Caco-2 (cell line): ENCODE measurements at regions not wholly inside any gene's neighbourhood (a gene's known extent, or its start where the extent isn't known, plus 50 kb on each side); places are given as distances from the start of the nearest gene placed in this dataset.

Experiments used
- BruUV-seq: library from RNA; stranded (reverse); fragments of 400-500 nt; replicated peaks from 2 replicates; lab custom pipeline; 2021; lab: Mats Ljungman, UMichigan
- CTCF ChIA-PET: fragments of 300-600 bp; sonication (Branson Sonifier 250); formaldehyde crosslinking; loops from one replicate; lab custom pipeline; 2022; ENCODE audit warnings: antibody characterized with exemption; lab: Charles Lee
- POLR2A ChIA-PET: fragments of 300-600 bp; sonication (Branson Sonifier 250); formaldehyde crosslinking; loops from one replicate; lab custom pipeline; 2022; ENCODE audit warnings: antibody characterized with exemption; lab: Charles Lee
- DNase-seq, 2 experiments: peaks; one replicate each; pipeline versions ENCODE4 v3.0.0 to v3.0.0-alpha.2; 2020 to 2022
- H3K27me3 ChIP-seq: replicated peaks from 2 replicates; pipeline ENCODE4 v1.6.0; 2011; ENCODE audit warnings: low read length; ENCODE audit not compliant: control insufficient read depth, insufficient read depth
- H3K36me3 ChIP-seq: 2 replicates; pipeline ENCODE4 v1.5.1; 2011; ENCODE audit warnings: low read length; ENCODE audit not compliant: control insufficient read depth, insufficient read depth
- H3K4me1 ChIP-seq: fragments of 250-450 bp; sonication (Bioruptor Pico); 2 replicates; pipeline ENCODE4 v1.5.1; 2020; ENCODE audit warnings: mild to moderate bottlenecking
- H3K4me3 ChIP-seq: 2 replicates; pipeline ENCODE4 v1.5.1; 2011; ENCODE audit warnings: low read depth, mild to moderate bottlenecking, control low read depth, low read length
- H3K9me3 ChIP-seq: fragments of 250-450 bp; sonication (Bioruptor Pico); 2 replicates; pipeline ENCODE4 v1.5.1; 2020; ENCODE audit warnings: mild to moderate bottlenecking, moderate library complexity
- H3K27ac Mint-ChIP-seq: one replicate; pipeline ENCODE4 v1.8.0; 2022; ENCODE audit warnings: mixed read lengths; ENCODE audit not compliant: unreplicated experiment
- H3K27me3 Mint-ChIP-seq: one replicate; pipeline ENCODE4 v1.8.0; 2022; ENCODE audit warnings: mixed read lengths; ENCODE audit not compliant: insufficient read depth, unreplicated experiment
- H3K36me3 Mint-ChIP-seq: one replicate; pipeline ENCODE4 v1.8.0; 2022; ENCODE audit warnings: mild to moderate bottlenecking, mixed read lengths; ENCODE audit not compliant: insufficient read depth, unreplicated experiment
- H3K4me1 Mint-ChIP-seq: one replicate; pipeline ENCODE4 v1.8.0; 2022; ENCODE audit warnings: low read depth, mixed read lengths; ENCODE audit not compliant: unreplicated experiment
- H3K4me3 Mint-ChIP-seq: one replicate; pipeline ENCODE4 v1.8.0; 2022; ENCODE audit warnings: mild to moderate bottlenecking, moderate library complexity, mixed read lengths; ENCODE audit not compliant: unreplicated experiment
- H3K9me3 Mint-ChIP-seq: one replicate; pipeline ENCODE4 v1.8.0; 2022; ENCODE audit warnings: mixed read lengths; ENCODE audit not compliant: unreplicated experiment
- intact Hi-C: fragments of 100-400 bp; cut with micrococcal nuclease; formaldehyde crosslinking; loops from one replicate; pipeline ENCODE4 v1.10.0; 2022; ENCODE audit not compliant: unreplicated experiment
- TF ChIP-seq, protein P1 (sequence below), 2 experiments: fragments of 200-600 bp in 1 of 2; IDR thresholded peaks; 1 replicate in 1 of 2; 2 replicates in 1 of 2; pipeline versions ENCODE4 v1.5.1 to v1.8.0; 2011 to 2022; ENCODE audit warnings: antibody characterized with exemption in 1 of 2, control low read depth in 1 of 2, inconsistent platforms in 1 of 2, low read depth in 1 of 2, low read length in 1 of 2, mild to moderate bottlenecking in 1 of 2, moderate library complexity in 1 of 2; ENCODE audit not compliant: insufficient read depth in 1 of 2, severe bottlenecking in 1 of 2, unreplicated experiment in 1 of 2

DNA sequence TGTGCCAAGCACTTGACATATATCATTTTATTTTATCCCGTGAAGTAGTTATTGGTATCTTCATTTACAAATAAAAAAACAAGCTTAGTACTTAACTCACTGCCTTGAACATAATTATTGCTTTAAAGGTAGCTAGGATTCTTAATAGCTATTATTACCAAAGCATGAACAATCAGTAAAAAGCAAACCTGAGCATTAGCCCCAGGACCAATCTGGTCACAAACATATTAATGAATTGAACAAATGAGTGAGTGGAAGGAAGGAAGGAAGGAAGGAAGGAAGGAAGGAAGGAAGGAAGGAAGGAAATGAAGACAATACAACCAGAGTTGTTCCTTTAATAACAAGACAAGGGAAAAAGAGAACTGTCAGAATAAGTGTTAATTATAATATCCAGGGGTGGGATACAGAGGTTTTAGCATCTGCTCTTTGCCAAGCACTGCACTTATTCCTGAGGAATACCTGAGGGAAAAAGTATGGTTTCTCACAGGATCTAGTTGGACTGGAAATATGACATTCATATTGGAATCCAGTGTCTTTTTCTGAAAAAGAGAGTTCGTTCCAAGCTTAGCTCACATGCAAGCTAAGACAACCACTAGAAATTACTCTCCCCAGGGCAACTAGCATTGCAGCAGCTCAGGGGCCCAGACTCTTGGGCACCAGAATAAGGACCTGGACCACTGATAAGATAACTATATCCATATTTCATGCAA lies 172.9 kb upstream of the MGMT start:
- TF ChIP-seq, protein P1, sequence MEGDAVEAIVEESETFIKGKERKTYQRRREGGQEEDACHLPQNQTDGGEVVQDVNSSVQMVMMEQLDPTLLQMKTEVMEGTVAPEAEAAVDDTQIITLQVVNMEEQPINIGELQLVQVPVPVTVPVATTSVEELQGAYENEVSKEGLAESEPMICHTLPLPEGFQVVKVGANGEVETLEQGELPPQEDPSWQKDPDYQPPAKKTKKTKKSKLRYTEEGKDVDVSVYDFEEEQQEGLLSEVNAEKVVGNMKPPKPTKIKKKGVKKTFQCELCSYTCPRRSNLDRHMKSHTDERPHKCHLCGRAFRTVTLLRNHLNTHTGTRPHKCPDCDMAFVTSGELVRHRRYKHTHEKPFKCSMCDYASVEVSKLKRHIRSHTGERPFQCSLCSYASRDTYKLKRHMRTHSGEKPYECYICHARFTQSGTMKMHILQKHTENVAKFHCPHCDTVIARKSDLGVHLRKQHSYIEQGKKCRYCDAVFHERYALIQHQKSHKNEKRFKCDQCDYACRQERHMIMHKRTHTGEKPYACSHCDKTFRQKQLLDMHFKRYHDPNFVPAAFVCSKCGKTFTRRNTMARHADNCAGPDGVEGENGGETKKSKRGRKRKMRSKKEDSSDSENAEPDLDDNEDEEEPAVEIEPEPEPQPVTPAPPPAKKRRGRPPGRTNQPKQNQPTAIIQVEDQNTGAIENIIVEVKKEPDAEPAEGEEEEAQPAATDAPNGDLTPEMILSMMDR (IDR thresholded peaks at IDR 0.05; ENCODE audit: insufficient read depth in 1 of 2, low read depth in 1 of 2, low read length in 1 of 2, severe bottlenecking in 1 of 2, unreplicated experiment in 1 of 2): no peak
- intact Hi-C loops: no loop called here
- ChIA-PET CTCF (no interaction called here), POLR2A (no interaction called here)
- no peak overlapping the region for H3K4me3 ChIP-seq
- H3K9me3 Mint-ChIP-seq: no peaks in the 10 kb centered on the region
- H3K27me3 ChIP-seq: peaks cover 2% of the 10 kb centered on the region; the same call in 1 of the 2 replicates
- no peaks in the 10 kb centered on the region for H3K36me3 Mint-ChIP-seq
- BruUV-seq: no TSS peak
- H3K9me3 ChIP-seq: no peaks in the 10 kb centered on the region
- no peak overlapping the region for H3K4me3 Mint-ChIP-seq
- H3K36me3 ChIP-seq: no peaks in the 10 kb centered on the region
- no peak overlapping the region for H3K27ac Mint-ChIP-seq
- H3K4me1 ChIP-seq: no peaks in the 10 kb centered on the region
- peaks cover 19% of the 10 kb centered on the region for H3K27me3 Mint-ChIP-seq
- DNase-seq: no peak
- H3K4me1 Mint-ChIP-seq: no peaks in the 10 kb centered on the region

DNA sequence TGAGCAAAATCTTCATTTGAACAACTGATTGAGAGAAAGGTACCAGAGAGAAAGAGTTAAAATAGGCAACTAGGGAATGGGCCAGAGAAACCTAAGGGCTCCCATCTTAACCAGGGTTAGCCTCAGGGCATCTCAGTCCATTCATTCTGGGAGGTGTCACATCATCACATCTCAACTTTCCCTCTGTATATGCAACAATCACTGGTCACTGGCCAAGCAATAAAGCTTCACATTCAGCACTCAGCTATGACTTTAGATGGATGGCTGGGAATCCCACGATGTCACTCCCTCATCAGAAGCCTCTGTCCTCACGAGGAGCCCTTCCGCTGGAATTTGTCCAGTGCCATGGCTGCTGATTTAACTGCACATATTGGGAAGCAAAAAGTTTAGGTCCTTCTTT lies 172.1 kb upstream of the MGMT start:
- no peak overlapping the region for H3K4me3 ChIP-seq
- no peaks in the 10 kb centered on the region for H3K4me1 ChIP-seq
- H3K9me3 ChIP-seq: no peaks in the 10 kb centered on the region
- H3K27me3 Mint-ChIP-seq: peaks cover 15% of the 10 kb centered on the region
- CTCF ChIA-PET: no interaction called here
- POLR2A ChIA-PET: no interaction called here
- BruUV-seq: no TSS peak
- H3K4me1 Mint-ChIP-seq: no peaks in the 10 kb centered on the region
- no peak overlapping the region for H3K4me3 Mint-ChIP-seq
- H3K27me3 ChIP-seq: peaks cover 2% of the 10 kb centered on the region; the same call in 1 of the 2 replicates
- intact Hi-C loops: no loop called here
- H3K27ac Mint-ChIP-seq: no peak overlapping the region
- H3K9me3 Mint-ChIP-seq: no peaks in the 10 kb centered on the region
- TF ChIP-seq, protein P1 (IDR thresholded peaks at IDR 0.05; ENCODE audit: insufficient read depth in 1 of 2, low read depth in 1 of 2, low read length in 1 of 2, severe bottlenecking in 1 of 2, unreplicated experiment in 1 of 2): no peak
- no peaks in the 10 kb centered on the region for H3K36me3 ChIP-seq
- no peak for DNase-seq
- H3K36me3 Mint-ChIP-seq: no peaks in the 10 kb centered on the region

DNA sequence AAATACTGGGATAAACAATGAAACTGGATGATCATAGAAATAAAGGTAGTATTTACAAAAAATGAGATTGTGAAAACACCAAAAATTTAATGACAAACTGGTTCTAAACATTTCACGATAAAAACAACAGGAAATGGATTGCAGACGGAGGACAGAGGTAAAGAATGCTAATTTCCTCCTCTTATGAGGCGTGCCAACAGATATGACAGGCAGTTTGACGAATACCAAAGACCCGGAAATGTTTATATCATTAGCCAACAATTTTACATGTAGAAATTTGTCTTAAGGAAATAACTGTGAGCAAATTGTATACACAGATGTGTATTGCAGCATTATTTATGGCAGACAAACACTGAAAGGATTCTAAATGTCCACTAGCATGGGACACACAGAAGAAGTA lies 162.0 kb upstream of the MGMT start:
- H3K4me3 Mint-ChIP-seq: no peak overlapping the region
- ChIA-PET POLR2A (no interaction called here), CTCF (no interaction called here)
- no TSS peak for BruUV-seq
- Histone ChIP-seq H3K4me1 (0 out of 2 replicates have a peak, but pooled peaks cover 4% of the 10 kb centered on the region), H3K36me3 (no peaks in the 10 kb centered on the region), H3K27me3 (no peaks in the 10 kb centered on the region), H3K9me3 (no peaks in the 10 kb centered on the region), H3K4me3 (no peak overlapping the region)
- H3K4me1 Mint-ChIP-seq: no peaks in the 10 kb centered on the region
- H3K27ac Mint-ChIP-seq: no peak overlapping the region
- DNase-seq: no peak
- H3K36me3 Mint-ChIP-seq: no peaks in the 10 kb centered on the region
- H3K9me3 Mint-ChIP-seq: peaks cover 11% of the 10 kb centered on the region
- H3K27me3 Mint-ChIP-seq: peaks cover 22% of the 10 kb centered on the region
- TF ChIP-seq, protein P1 (IDR thresholded peaks at IDR 0.05; ENCODE audit: insufficient read depth in 1 of 2, low read depth in 1 of 2, low read length in 1 of 2, severe bottlenecking in 1 of 2, unreplicated experiment in 1 of 2): no peak
- intact Hi-C loops: no loop called here
